Fibroblast of lung (primary cell): ENCODE measurements at regions not wholly inside any gene's neighbourhood (a gene's known extent, or its start where the extent isn't known, plus 50 kb on each side); places are given as distances from the start of the nearest gene placed in this dataset.

Experiments
- EZH2 ChIP-seq: IDR thresholded peaks from 2 replicates; pipeline ENCODE4 v1.5.1; 2012; ENCODE audit warnings: low read length, control low read depth, mild to moderate bottlenecking; ENCODE audit errors: missing control alignments
- TF ChIP-seq, protein P1 (sequence below), 2 donors: IDR thresholded peaks in 1 of 2; conservative IDR thresholded peaks in 1 of 2; 1 replicate in 1 of 2; 2 replicates in 1 of 2; pipeline ENCODE4 v1.5.1; 2011 to 2012; ENCODE audit warnings: low read length in 2 of 2, control low read depth in 1 of 2, inconsistent platforms in 1 of 2, low read depth in 1 of 2, mild to moderate bottlenecking in 1 of 2

DNA sequence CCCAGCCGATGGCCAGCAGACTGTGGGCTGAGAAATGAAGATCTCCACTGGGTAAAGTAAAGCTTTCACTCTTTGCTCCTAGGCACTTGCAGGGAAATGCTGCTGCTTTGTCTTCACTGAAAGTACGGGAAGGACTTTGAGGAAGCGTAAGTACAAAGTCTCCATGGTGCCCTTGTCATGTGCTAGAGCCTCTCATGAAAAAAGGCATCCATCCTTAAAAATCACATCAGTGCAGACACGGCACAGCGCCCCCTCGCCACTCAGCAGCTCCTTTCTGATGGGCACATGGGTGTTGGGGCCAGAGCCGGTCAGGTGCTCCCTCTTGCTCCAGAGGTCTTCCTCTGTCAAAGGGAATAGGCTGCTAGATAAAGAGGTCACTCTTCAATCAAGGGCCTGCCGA, 87.8 kb upstream of the CALM2 start:
- TF ChIP-seq, protein P1, sequence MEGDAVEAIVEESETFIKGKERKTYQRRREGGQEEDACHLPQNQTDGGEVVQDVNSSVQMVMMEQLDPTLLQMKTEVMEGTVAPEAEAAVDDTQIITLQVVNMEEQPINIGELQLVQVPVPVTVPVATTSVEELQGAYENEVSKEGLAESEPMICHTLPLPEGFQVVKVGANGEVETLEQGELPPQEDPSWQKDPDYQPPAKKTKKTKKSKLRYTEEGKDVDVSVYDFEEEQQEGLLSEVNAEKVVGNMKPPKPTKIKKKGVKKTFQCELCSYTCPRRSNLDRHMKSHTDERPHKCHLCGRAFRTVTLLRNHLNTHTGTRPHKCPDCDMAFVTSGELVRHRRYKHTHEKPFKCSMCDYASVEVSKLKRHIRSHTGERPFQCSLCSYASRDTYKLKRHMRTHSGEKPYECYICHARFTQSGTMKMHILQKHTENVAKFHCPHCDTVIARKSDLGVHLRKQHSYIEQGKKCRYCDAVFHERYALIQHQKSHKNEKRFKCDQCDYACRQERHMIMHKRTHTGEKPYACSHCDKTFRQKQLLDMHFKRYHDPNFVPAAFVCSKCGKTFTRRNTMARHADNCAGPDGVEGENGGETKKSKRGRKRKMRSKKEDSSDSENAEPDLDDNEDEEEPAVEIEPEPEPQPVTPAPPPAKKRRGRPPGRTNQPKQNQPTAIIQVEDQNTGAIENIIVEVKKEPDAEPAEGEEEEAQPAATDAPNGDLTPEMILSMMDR (conservative IDR thresholded peaks at IDR 0.05 in 1 of 2, IDR thresholded peaks at IDR 0.05 in 1 of 2; ENCODE audit: low read depth in 1 of 2, low read length in 2 of 2), result no peak
- no peak for TF ChIP-seq EZH2
